GM23338 (cell line): ENCODE measurements at regions not wholly inside any gene's neighbourhood (a gene's known extent, or its start where the extent isn't known, plus 50 kb on each side); places are given as distances from the start of the nearest gene placed in this dataset.

ENCODE experiments used
- CREB1 ChIP-seq: fragments of 250-450 bp; sonication (Bioruptor Pico); IDR thresholded peaks from 2 replicates; pipeline ENCODE4 v1.5.0; 2020; ENCODE audit warnings: low read depth, mild to moderate bottlenecking, moderate library complexity
- CTCF ChIP-seq, 2 experiments: fragments of 200-600 bp in 1 of 2; sonication (generic) in 1 of 2; conservative IDR thresholded peaks; 2 replicates each; pipeline versions ENCODE4 v1.5.1 to v1.6.1; 2016 to 2017; ENCODE audit warnings: antibody characterized with exemption in 2 of 2, low read depth in 2 of 2, mild to moderate bottlenecking in 2 of 2, moderate library complexity in 1 of 2
- ETS1 ChIP-seq: IDR thresholded peaks from 2 replicates; pipeline ENCODE4 v1.6.1; 2016; ENCODE audit warnings: antibody characterized with exemption
- EZH2 ChIP-seq: fragments of 200-600 bp; sonication (generic); IDR thresholded peaks from one replicate; pipeline ENCODE4 v1.8.0; 2017; ENCODE audit warnings: antibody characterized with exemption, mild to moderate bottlenecking, low read depth; ENCODE audit not compliant: unreplicated experiment
- EZH2phosphoT487 ChIP-seq: fragments of 200-600 bp; sonication (generic); IDR thresholded peaks from one replicate; pipeline ENCODE4 v1.8.1; 2018; ENCODE audit warnings: antibody characterized with exemption; ENCODE audit not compliant: unreplicated experiment
- JUNB ChIP-seq: IDR thresholded peaks from one replicate; pipeline ENCODE4 v1.6.1; 2016; ENCODE audit warnings: antibody characterized with exemption; ENCODE audit not compliant: unreplicated experiment
- POLR2AphosphoS5 ChIP-seq: IDR thresholded peaks from 2 replicates; pipeline ENCODE4 v1.6.1; 2016; ENCODE audit warnings: antibody characterized with exemption, low read depth
- REST ChIP-seq: IDR thresholded peaks from one replicate; pipeline ENCODE4 v1.6.1; 2018; ENCODE audit warnings: antibody characterized with exemption; ENCODE audit not compliant: unreplicated experiment
- STAT1 ChIP-seq: IDR thresholded peaks from one replicate; pipeline ENCODE4 v1.6.1; 2016; ENCODE audit warnings: antibody characterized with exemption; ENCODE audit not compliant: unreplicated experiment
- ZNF331 ChIP-seq: fragments of 250-450 bp; sonication (Bioruptor Pico); IDR thresholded peaks from 2 replicates; pipeline ENCODE4 v1.5.0; 2020; ENCODE audit warnings: low read depth, mild to moderate bottlenecking, moderate library complexity
- ZNF462 ChIP-seq: fragments of 250-450 bp; sonication (Bioruptor Pico); IDR thresholded peaks from 2 replicates; pipeline ENCODE4 v1.5.0; 2020; ENCODE audit warnings: mild to moderate bottlenecking, moderate library complexity

- TF ChIP-seq JUNB (no peak), POLR2AphosphoS5 (no peak), CTCF (conservative IDR thresholded peaks at IDR 0.05; ENCODE audit: low read depth in 2 of 2) (no peak), CREB1 (no peak), EZH2 (no peak), EZH2phosphoT487 (no peak), REST (no peak), ETS1 (no peak), ZNF462 (no peak), ZNF331 (CRISPR knock-in tag) (no peak), STAT1 (no peak)
These were observed 422.1 kb downstream of the PLPP3 start for GRCh38 chr1:56156971-56157876.
